ENCODE measurements at regions not wholly inside any gene's neighbourhood (a gene's known extent, or its start where the extent isn't known, plus 50 kb on each side); places are given as distances from the start of the nearest gene placed in this dataset.
A peak's percentile ranks its signal among the peaks of the same experiment; 100 is the strongest.
"Not testable (repeated sequence)": the region's sequence is repeated elsewhere in the genome, so short reads cannot be mapped to it uniquely, and the experiment has no call there.

DNA sequence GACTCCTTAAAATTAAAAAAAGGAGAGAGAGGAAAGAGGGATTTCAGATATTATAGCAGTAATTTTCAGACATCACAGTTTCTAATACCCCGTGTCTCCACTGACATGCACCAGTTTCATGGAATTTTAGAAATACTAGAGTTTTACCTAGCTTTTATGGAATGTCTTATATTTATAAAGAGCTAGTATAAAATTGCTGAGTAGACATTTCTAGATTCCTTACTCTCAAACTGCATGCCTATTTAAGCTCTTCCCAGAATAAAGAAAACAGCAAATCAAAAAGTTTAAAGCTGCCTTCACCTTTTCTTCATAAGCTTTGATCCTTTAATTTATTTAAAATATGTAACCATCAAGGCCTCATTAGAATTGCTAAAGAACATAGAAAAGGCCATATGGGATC lies 247.4 kb upstream of the IL12A start:
- no peak for DNase-seq (ENCODE audit: low read depth in 2 of 3, low spot score in 2 of 3)

DNA sequence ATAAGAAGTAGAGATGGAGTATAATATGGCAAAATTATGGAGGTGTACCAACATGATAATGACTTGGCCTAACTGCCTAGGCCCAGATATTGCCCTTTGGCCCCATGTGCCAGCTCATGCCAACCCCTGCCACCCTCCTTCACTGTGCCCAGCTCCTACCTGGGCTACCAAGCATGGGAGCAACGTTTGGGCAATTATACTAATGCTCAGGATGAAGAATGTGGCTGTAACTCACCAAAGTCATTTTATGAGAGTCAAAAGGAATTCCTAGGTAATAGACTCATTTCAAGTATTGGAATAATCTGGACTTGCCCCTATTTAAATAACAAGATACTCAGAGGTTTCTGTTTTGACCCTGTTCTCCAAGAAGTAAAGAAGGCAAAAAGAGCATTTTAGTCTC lies 240.2 kb upstream of the IL12A start:
- DNase-seq (ENCODE audit: low read depth in 2 of 3, low spot score in 2 of 3) = no peak

DNA sequence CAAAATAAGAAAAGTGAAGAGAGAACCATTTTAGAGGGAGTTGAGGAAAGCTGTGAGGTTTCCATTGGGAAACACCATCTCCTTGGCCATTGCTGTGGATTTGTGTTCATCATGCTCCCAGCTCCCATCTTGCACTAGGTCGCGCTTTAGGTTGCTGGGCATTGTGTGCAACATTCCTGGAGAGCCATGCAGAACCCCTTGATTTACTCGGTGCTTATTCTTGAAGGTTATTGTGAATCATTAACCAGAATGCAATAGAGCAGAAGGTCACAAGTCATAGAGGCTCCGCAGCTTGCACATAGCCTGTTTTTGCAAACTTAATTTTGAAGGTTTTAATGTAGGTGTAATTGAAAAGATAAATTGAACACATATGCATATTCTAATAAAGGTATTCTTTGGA lies 239.2 kb upstream of the IL12A start:
- no peak for DNase-seq (ENCODE audit: low read depth in 2 of 3, low spot score in 2 of 3)

DNA sequence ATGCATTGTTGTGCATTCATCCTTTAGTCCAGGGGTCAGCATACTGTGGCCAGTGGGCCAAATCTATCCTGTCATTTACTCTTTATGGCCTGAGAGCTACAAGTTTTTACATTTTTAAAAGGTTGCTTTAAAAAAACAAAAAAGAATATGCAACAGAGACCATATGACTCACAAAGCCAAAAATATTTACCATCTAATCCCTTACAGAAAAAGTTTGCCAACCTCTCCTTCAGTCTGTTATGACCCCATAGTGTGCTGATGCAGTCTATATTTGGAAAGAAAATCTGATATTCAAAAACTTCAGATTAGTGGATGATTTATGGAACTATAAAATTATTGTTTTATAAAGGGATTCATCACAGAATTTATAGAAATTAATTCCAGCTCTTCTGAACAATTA lies 237.5 kb upstream of the IL12A start:
- no peak for DNase-seq (ENCODE audit: low read depth in 2 of 3, low spot score in 2 of 3)

DNA sequence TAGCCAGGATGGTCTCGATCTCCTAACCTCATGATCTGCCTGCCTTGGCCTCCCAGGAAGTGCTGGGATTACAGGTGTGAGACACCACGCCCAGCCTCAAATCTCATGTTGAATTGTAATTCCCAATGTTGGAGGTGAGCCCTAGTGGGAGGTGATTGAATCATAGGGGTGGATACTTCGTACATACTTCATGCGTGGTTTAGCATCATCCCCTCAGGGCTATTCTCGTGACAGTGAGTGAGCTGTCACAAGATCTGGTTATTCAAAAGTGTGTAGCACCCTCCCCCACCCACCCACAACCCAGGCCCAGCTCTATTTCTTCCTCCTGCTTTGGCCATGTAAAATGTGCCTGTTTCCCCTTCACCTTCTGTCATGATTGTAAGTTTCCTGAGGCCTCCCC lies 236.9 kb upstream of the IL12A start:
- no peak for DNase-seq (ENCODE audit: low read depth in 2 of 3, low spot score in 2 of 3)

DNA sequence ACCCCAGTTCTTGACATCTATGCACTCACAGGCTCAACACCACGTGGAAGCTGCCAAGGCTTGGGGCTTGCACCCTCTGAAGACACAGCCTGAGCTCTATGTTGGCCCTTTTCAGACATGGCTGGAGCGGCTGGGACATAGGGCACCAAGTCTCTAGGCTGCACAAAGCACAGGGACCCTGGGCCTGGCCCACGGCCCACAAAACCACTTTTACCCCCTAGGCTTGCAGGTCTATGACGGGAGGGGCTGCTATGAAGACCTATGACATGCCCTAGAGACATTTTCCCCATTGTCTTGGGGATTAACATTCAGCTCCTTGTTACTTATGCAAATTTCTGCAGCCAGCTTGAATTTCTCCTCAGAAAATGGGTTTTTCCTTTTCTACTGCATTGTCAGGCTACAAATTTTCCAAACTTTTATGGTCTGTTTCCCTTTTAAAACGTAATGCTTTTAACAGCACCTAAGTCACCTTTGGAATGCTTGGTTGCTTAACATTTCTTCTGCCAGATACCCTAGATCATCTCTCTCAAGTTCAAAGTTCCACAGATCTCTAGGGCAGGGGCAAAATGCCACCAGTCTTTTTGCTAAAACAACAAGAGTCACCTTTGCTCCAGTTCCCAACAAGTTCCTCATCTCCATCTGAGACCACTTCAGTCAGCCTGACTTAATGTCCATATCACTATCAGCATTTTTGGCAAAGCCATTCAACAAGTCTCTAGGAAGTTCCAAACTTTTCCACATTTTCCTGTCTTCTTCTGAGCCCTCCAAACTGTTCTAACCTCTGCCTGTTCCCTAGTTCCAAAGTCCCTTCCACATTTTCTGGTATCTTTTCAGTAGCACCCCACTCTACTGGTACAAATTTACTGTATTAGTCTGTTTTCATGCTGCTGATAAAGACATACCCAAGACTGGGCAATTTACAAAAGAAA lies 232.1 kb upstream of the IL12A start:
- not testable (repeated sequence) for DNase-seq (ENCODE audit: low read depth in 2 of 3, low spot score in 2 of 3)

DNA sequence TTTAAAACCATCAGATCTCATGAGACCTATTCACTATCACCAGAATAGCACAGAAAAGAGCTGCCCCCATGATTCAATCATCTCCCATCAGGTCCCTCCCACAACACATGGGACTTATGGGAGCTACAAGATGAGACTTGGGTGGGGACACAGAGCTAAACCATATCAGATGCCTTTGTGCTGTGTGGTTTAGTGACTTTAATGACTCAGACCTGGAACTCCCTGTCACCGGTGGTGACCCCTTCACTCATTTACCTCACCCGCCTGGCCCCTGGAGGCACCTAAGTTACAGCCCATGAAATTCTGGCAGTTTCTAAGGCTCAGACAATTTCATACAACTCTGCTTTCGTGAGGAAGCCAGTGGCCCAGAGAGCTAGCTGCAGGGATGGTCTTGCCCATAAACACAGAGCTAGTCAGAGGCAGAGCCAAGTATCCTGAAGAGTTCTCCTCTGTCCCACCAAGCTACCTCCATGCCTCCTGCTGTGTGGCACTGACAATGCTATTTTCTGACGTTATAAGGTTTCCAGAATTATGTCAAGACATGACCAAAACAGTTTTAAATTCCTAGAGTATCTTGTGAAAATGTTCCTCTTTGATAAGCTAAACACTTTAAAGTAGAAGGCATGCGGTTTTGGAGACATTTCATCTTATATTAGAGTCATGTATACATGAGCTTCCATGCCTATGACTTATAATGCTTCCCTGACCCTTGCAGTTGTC lies 231.1 kb upstream of the IL12A start:
- DNase-seq (ENCODE audit: low read depth in 2 of 3, low spot score in 2 of 3) = no peak

DNA sequence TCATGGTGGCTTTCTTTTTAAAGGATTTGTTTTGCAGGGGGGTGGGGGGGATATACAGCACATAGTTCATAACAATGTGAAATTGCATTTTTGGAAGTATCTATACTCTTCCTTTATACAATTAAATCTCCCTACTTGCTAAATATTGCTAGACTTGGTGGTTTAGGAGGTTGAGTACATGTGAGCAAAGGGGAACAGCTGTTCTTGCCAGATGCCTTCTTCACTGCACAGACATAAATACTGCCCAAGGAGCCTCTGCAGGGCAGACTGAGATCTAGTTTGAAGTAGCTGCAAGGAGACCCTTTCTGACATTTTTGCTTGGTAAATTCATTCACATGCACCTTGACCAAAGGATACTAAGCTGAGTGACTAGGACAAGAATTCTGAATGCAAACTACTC lies 228.6 kb upstream of the IL12A start:
- DNase-seq (ENCODE audit: low read depth in 2 of 3, low spot score in 2 of 3) = no peak

DNA sequence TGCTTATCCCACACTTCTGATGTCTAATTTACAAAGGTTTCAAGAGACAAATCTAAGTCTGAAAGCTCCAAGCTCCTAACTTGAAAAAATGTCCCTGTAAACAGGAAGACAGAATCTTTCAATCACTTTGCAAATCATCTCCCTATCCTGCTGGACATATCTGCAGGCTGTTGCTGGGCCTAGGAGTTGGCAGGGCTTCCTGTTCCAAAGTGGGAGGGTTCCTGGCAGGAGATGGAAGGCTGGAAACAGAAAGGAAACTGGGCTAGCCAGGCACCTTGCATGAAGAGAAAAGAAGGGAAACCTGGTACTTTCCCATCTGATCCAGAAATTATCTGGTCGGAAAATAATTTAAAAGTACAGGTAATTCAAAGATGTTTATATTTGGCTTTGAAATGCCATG lies 227.3 kb upstream of the IL12A start:
- DNase-seq (ENCODE audit: low read depth in 2 of 3, low spot score in 2 of 3) = no peak

DNA sequence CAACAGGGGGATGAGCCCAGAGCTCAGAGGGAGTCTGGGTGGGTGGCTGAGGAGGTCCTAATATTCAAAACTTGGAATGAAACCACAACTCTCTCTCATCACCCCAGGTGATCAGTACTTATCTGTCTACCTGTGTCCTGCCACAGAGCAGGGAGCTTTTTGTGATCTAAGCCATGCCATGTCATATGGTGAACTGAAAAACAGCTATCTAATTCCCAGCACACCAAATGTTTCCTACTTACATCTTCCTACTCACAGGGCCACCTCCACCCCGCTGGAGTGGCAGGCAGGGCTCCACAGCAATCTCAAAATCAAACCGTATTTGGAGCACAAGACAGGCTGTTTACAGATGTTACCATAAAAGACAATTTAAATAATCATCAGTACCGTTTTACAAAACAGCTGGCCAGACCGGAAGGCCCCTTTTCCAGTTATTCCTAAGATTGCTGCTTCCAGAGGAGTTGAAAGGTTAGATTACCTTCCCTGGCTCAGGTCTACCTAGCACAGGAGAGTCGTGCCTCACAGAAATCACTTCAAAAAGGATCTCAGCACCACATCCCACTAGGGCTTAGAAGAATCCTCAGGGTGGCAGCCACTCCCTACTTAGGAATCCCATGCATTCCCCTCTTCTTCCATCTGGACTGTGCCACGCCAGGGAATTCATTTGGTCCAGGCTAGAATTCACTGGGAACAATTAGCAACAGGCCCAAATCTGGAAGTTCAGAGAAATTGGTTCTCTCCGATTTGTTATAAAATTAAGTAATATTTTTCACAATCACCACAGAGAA lies 226.6 kb upstream of the IL12A start:
- no peak for DNase-seq (ENCODE audit: low read depth in 2 of 3, low spot score in 2 of 3)

DNA sequence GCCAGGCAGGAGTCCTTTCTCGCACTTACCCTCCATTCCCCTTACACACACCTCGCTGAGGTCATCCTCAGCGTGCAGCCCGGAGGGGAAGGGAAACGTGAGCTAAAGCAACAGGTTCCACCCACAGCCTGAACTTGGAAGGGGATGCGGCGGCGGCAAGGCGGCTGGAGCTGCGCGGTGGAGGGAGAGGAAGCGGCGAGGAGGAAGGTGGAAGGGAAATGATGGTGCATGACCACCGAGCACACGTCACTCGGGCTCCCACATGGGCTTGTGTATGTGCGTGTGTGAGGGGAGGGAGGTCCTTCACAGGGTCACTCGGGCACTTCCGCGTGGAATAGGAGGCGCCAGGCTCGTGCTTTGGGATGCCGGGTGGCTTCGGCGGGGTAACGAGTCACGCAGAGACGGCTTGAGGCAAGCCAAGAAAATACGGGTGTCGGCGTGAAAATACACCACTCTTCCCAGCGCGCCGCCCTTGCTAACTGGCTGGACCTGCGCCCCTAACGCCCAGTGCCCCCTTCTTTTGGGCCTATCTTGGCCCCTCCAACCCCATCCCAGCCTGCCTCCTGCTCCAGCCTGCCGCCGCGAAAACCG lies 225.5 kb upstream of the IL12A start:
- peak in 2 of 3 donors; percentile 84 to 96 for DNase-seq (ENCODE audit: low read depth in 2 of 3, low spot score in 2 of 3)

DNA sequence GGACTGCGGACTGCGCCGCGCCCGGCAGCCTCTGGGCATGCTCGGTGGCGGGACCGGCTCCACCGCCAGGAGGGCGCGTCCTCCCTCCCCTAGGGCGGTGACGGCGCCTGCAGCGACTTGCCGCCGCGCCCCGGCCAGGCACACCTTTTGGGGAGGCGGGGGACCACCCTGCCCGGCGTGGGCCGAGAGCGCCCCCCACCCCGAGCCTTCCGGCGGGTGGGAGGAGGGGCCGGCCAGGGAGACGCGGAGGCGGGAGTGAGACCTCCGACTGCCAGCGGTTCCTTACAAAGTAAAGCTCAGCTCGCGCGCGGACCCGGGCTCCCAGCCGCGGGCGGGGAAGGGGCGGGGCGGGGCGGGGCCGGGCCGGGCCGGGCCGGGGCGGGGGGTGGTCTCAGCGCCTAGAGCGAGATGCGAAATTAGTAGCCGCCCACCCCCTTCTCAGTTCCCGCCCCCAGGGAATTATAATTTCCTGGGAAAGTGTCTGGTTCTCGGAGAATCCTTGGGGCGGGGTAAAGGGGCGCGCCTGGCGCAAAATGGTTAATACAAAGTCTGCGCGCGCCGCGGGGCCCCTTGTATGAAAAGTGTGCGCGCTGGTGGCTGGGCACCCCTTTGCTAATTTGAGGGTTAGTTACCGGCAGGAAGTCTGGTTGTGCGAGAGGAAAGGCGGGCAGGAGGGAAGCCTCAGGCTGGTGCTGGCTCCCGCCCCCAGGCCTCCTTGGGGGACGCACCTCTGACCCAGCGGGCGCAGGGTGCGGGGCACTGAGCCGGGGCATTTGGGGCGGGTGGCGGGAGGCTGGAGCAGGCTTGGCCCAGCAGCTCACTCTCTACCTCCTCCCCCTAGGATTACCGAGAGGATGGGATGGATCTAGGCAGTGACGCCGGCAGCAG lies 224.8 kb upstream of the IL12A start:
- DNase-seq (ENCODE audit: low read depth in 2 of 3, low spot score in 2 of 3) = peak in 2 of 3 donors; percentile 71 to 90

DNA sequence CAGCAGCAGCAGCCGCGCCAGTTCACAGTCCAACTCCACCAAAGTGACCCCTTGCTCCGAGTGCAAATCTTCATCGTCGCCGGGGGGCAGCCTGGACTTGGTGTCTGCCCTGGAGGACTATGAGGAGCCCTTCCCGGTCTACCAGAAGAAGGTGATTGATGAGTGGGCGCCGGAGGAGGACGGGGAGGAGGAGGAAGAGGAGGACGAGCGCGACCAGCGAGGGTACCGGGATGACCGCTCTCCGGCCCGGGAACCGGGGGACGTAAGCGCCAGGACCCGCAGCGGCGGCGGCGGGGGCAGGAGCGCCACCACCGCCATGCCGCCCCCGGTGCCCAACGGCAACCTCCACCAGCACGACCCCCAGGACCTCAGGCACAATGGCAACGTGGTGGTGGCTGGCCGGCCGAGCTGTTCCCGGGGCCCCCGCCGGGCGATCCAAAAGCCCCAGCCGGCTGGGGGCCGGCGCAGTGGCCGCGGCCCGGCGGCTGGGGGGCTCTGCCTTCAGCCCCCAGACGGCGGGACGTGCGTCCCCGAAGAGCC lies 224.1 kb upstream of the IL12A start:
- no peak for DNase-seq (ENCODE audit: low read depth in 2 of 3, low spot score in 2 of 3)

DNA sequence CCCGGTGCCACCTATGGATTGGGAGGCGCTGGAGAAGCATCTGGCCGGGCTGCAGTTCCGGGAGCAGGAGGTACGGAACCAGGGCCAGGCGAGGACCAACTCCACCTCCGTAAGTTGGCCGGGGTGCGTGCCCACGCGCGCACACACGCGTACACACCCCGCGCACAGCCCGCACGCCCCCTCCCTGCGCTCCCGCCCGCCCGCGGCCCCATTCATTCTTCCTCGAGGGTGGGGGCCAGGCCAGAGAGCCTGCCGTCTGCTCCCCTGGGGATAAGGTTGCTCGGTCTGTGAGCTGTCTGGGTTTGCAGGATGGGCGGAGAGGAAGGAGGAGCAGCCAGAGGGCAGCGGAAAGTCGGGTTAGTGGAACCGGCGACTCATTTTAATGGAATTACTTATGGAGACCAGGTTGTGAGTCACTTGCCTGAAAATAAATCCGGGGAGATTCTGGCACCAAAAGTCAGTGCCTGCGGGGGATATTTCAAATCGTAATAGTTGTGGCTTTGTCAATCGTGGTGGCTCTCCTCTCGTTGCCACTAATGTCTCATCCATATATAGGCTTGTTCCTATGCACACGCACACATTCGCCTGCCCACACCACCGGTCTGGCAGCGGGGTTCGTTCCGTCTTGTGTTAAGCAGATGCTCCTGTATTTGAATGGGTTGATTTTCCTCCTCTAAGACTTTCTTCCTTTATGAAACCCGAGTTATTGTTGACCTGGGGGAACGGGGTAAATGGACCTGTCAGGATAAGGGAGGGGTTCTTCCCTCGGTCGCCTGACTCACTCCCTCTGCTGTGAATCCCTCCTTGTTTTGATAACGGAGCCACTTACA lies 223.4 kb upstream of the IL12A start:
- peak in 2 of 3 donors; percentile 27 to 45 for DNase-seq (ENCODE audit: low read depth in 2 of 3, low spot score in 2 of 3)

DNA sequence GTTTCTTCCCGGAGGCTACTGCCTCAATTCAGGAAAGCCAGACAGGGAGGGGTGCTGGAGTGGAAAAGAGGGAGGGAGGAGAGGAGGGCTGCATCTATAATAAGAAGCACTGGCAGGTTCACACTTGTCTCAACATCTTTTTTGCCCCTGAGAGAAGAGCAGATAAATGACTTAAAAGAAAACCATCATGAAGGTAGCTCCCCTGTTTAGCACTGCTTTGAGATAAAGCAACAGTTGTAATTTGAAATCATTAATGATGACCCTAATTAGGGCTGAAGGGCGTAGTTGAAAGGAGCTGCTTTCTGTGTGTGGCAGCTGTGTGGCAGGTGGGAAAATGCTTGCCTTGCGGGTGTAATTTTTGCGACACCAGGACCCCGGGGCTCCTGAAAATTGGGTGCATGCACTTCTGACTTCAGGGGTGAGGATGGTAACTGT lies 222.8 kb upstream of the IL12A start:
- DNase-seq (ENCODE audit: low read depth in 2 of 3, low spot score in 2 of 3) = no peak

DNA sequence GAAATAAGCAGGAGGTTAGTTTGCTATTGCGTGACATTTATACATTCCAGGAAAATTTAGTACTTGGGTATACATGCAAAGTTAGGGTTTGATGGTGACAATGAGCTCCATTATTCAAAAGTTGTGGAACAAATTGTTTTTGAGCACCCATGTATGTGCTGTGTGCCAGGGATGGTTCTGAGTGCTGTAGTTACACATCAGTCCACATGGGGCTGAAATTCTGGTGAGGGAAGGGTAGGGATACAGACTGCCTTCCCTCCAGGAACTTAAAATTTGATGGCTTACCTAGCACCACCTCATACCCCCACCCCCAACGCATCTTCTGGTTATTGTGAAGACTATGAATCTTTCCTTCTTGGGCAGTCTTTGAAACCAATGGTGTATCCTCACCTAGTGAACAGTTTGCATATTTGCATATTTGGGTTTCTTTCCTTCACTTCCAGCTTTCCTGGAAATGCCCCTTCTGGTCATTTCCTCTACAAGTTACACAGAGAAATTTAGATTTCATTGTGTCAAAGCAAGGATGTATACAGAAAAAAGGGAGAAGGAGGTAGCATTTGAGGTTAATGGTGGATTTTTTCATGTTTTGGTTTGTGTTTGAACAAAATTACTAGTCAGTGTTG lies 222.0 kb upstream of the IL12A start:
- peak in 2 of 3 donors; percentile 21 to 31 for DNase-seq (ENCODE audit: low read depth in 2 of 3, low spot score in 2 of 3)

DNA sequence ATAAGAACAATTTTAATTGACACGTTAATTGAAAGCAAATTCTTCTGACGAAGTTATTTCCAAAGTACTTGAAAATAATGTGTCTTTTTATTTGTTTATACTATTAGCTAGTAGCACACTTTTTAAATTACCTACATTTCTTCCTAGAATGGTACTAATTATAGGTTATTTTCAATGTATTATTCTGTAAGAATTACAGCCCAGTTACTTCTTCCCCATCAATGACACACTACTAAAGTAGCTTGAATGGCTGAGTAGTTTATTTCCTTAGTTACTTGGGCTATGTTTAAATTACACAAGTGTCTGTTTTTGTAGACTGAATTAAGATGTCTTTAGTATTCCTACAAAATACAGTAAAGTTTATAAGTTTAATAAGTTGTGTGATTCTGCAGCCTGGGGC lies 217.6 kb upstream of the IL12A start:
- DNase-seq (ENCODE audit: low read depth in 2 of 3, low spot score in 2 of 3) = no peak

Measured in hematopoietic multipotent progenitor cell (in vitro differentiated cells).